Amygdala (tissue), 56 donors: ENCODE measurements at regions not wholly inside any gene's neighbourhood (a gene's known extent, or its start where the extent isn't known, plus 50 kb on each side); places are given as distances from the start of the nearest gene placed in this dataset.

ENCODE experiments used
- DNase-seq, 56 donors: peaks; one replicate each; lab custom pipeline; 2025; lab: John Stamatoyannopoulos, UW

GRCh38 chr9:71590362-71590761, 178.0 kb downstream of the CEMIP2 start:
- no peak for DNase-seq

GRCh38 chr9:71589612-71590011, 178.7 kb downstream of the CEMIP2 start:
- no peak for DNase-seq

- no peak for DNase-seq
Observed at GRCh38 chr9:71587576-71588362, 180.5 kb downstream of the CEMIP2 start.

GRCh38 chr9:71583792-71584191, 184.5 kb downstream of the CEMIP2 start:
- DNase-seq: no peak

- no peak for DNase-seq
Observed at GRCh38 chr9:71582347-71582746, 186.0 kb downstream of the CEMIP2 start.

GRCh38 chr9:71581101-71581500, 187.2 kb downstream of the CEMIP2 start:
- no peak for DNase-seq

GRCh38 chr9:71571186-71571585, 197.1 kb downstream of the CEMIP2 start:
- DNase-seq: no peak

GRCh38 chr9:71567890-71568289, 200.4 kb downstream of the CEMIP2 start:
- no peak for DNase-seq

- DNase-seq: no peak
Observed at GRCh38 chr9:71562140-71562539, 206.2 kb downstream of the CEMIP2 start.

- DNase-seq: no peak
Observed at GRCh38 chr9:71557310-71557709, 211.0 kb downstream of the CEMIP2 start.

- DNase-seq: no peak
Observed at GRCh38 chr9:71552480-71552879, 215.8 kb downstream of the CEMIP2 start.

GRCh38 chr9:71549023-71549422, 219.3 kb downstream of the CEMIP2 start:
- no peak for DNase-seq

- no peak for DNase-seq
Observed at GRCh38 chr9:71544464-71544863, 223.8 kb downstream of the CEMIP2 start.

GRCh38 chr9:71541436-71541835, 226.9 kb downstream of the CEMIP2 start:
- DNase-seq: no peak

GRCh38 chr9:71524996-71525580, 243.2 kb downstream of the CEMIP2 start:
- no peak for DNase-seq

- DNase-seq: no peak
Observed at GRCh38 chr9:71524516-71524915, 243.8 kb downstream of the CEMIP2 start.

GRCh38 chr9:71521132-71521531, 247.2 kb downstream of the CEMIP2 start:
- DNase-seq: no peak

- DNase-seq: no peak
Observed at GRCh38 chr9:71519098-71519696, 249.1 kb downstream of the CEMIP2 start.

GRCh38 chr9:71518045-71518827, 250.1 kb downstream of the CEMIP2 start:
- DNase-seq: no peak

- peak in 5 of 56 donors; percentile 4 to 26 (median 6) for DNase-seq
Observed at GRCh38 chr9:71515626-71516025, 252.7 kb downstream of the CEMIP2 start.

- DNase-seq: peak in 9 of 56 donors; percentile 1 to 34 (median 14)
Observed at GRCh38 chr9:71515107-71515506, 253.2 kb downstream of the CEMIP2 start.
